ENCODE measurements at regions not wholly inside any gene's neighbourhood (a gene's known extent, or its start where the extent isn't known, plus 50 kb on each side); places are given as distances from the start of the nearest gene placed in this dataset.

- no peaks in the 10 kb centered on the region for H3K9me3 ChIP-seq
- no peak overlapping the region for H3K27ac ChIP-seq
- H3K4me3 ChIP-seq, result no peak overlapping the region
- H3K4me1 ChIP-seq, result no peaks in the 10 kb centered on the region
- TF ChIP-seq CTCF (IDR thresholded peaks at IDR 0.05) (no peak), POLR2A (IDR thresholded peaks at IDR 0.05) (no peak)
- WGBS (ENCODE audit: insufficient coverage, low coverage, low lambda C conversion rate, missing lambda C conversion rate), result 14% methylated on average over 1 of the region's 1 CpG
- DNase-seq, result no peak
- intact Hi-C loops (cut with DNase I), result no loop called here
- H3K27me3 ChIP-seq, result no peaks in the 10 kb centered on the region
- no peaks in the 10 kb centered on the region for H3K36me3 ChIP-seq
- no peak for ATAC-seq
Observed at GRCh38 chr3:16121391-16121790, 53.1 kb upstream of the GALNT15 start.

DNA sequence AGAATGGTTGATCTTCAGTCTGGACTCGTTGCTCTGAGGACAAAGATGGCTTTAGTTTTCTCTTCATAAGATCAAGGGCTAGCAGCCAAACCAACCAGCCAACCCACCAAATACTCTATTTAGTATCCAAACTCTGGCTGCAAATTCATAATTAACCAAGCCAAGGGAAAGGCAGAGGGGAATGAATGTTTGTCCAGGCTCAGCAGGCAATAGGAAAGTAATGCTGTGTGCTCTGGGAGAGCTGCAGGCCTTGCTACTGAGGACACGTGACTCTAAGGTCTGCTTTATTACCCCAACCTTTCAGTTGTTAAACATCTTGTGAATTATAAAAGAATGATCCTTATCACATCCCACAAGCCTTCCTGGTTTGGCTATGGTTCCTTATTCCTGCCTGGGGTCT, 52.3 kb upstream of the GALNT15 start:
- H3K9me3 ChIP-seq, result no peaks in the 10 kb centered on the region
- H3K27ac ChIP-seq, result no peak overlapping the region
- TF ChIP-seq CTCF (IDR thresholded peaks at IDR 0.05) (no peak), POLR2A (IDR thresholded peaks at IDR 0.05) (no peak)
- H3K4me3 ChIP-seq, result no peak overlapping the region
- ATAC-seq (no peak), DNase-seq (no peak)
- no peaks in the 10 kb centered on the region for H3K4me1 ChIP-seq
- H3K36me3 ChIP-seq, result no peaks in the 10 kb centered on the region
- 86% methylated on average over 1 of the region's 2 CpGs for WGBS (ENCODE audit: insufficient coverage, low coverage, low lambda C conversion rate, missing lambda C conversion rate)
- H3K27me3 ChIP-seq, result no peaks in the 10 kb centered on the region
- intact Hi-C loops (cut with DNase I), result no loop called here

- TF ChIP-seq POLR2A (IDR thresholded peaks at IDR 0.05), result no peak
- no peak for TF ChIP-seq CTCF (IDR thresholded peaks at IDR 0.05)
- Histone ChIP-seq H3K4me1 (no peaks in the 10 kb centered on the region), H3K9me3 (no peaks in the 10 kb centered on the region), H3K36me3 (no peaks in the 10 kb centered on the region), H3K27ac (no peak overlapping the region), H3K4me3 (no peak overlapping the region), H3K27me3 (no peaks in the 10 kb centered on the region)
- no peak for DNase-seq
- ATAC-seq, result no peak
- intact Hi-C loops (cut with DNase I), result no loop called here
- WGBS (ENCODE audit: insufficient coverage, low coverage, low lambda C conversion rate, missing lambda C conversion rate), result 92% methylated on average over 2 of the region's 2 CpGs
Observed at GRCh38 chr3:16122661-16123060, 51.8 kb upstream of the GALNT15 start.

GRCh38 chr3:16124636-16125035, 49.8 kb upstream of the GALNT15 start:
- Histone ChIP-seq H3K9me3 (no peaks in the 10 kb centered on the region), H3K27ac (no peak overlapping the region), H3K4me1 (no peaks in the 10 kb centered on the region), H3K4me3 (no peak overlapping the region), H3K27me3 (no peaks in the 10 kb centered on the region), H3K36me3 (no peaks in the 10 kb centered on the region)
- ATAC-seq (no peak), DNase-seq (no peak)
- intact Hi-C loops (cut with DNase I), result no loop called here
- no peak for TF ChIP-seq CTCF (IDR thresholded peaks at IDR 0.05)
- TF ChIP-seq POLR2A (IDR thresholded peaks at IDR 0.05), result no peak
- WGBS (ENCODE audit: insufficient coverage, low coverage, low lambda C conversion rate, missing lambda C conversion rate), result 86% methylated on average over 2 of the region's 2 CpGs

MicroRNAs in the stretch of these regions (microRNA counts, 767-probe panel; counts per million panel counts)
- microRNA hsa-miR-563, result 237 counts per million

Small RNAs in the stretch of these regions (microRNA-seq; reads per million reads assigned to microRNA genes)
- gene MIR563, result 0 reads per million in 2 donors

Small RNAs in the stretch of these regions (small RNA-seq; reads per million reads assigned to genes)
- gene MIR563, result 0 reads per million in 2 experiments
